Erythroblast (primary cell): ENCODE measurements at regions not wholly inside any gene's neighbourhood (a gene's known extent, or its start where the extent isn't known, plus 50 kb on each side); places are given as distances from the start of the nearest gene placed in this dataset.

Experiments
- GATA1 ChIP-seq: IDR thresholded peaks from 2 replicates; pipeline ENCODE4 v1.6.1; 2011; ENCODE audit warnings: low read depth, mild to moderate bottlenecking, control low read depth, low read length, moderate library complexity
- POLR2A ChIP-seq: IDR thresholded peaks from 2 replicates; pipeline ENCODE4 v1.6.1; 2011; ENCODE audit warnings: mild to moderate bottlenecking, low read length

- no peak for TF ChIP-seq POLR2A
- no peak for TF ChIP-seq GATA1
Measured at GRCh38 chr15:35142578-35142977, 57.5 kb upstream of the NANOGP8 start.
